ENCODE measurements at regions not wholly inside any gene's neighbourhood (a gene's known extent, or its start where the extent isn't known, plus 50 kb on each side); places are given as distances from the start of the nearest gene placed in this dataset.

DNA sequence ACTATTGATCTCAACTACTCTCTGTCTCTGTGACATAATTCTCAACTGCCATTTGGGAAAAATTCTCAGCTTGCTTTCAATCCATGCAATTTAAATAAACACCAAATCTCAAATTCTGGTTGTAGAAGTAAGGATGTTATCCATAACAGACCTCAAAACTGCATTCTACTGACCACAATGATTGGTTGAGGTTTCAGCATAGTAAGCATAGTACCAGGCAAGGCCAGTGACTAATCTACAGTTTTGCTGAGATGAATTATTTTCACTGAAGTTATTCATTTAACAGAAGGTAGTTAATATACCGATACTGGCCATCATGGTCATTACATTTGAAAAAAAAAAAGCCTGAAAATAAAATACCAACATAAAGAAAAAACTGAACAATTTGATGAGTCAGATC, 488.0 kb upstream of the CDH18 start:
- TF ChIP-seq EP300 (IDR thresholded peaks at IDR 0.05) (no peak), POLR2A (IDR thresholded peaks at IDR 0.05) (no peak), POLR2AphosphoS5 (IDR thresholded peaks at IDR 0.05) (no peak)
- TF ChIP-seq, protein P1, sequence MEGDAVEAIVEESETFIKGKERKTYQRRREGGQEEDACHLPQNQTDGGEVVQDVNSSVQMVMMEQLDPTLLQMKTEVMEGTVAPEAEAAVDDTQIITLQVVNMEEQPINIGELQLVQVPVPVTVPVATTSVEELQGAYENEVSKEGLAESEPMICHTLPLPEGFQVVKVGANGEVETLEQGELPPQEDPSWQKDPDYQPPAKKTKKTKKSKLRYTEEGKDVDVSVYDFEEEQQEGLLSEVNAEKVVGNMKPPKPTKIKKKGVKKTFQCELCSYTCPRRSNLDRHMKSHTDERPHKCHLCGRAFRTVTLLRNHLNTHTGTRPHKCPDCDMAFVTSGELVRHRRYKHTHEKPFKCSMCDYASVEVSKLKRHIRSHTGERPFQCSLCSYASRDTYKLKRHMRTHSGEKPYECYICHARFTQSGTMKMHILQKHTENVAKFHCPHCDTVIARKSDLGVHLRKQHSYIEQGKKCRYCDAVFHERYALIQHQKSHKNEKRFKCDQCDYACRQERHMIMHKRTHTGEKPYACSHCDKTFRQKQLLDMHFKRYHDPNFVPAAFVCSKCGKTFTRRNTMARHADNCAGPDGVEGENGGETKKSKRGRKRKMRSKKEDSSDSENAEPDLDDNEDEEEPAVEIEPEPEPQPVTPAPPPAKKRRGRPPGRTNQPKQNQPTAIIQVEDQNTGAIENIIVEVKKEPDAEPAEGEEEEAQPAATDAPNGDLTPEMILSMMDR (IDR thresholded peaks at IDR 0.05): no peak
